Upper lobe of right lung (tissue), 1 donor: ENCODE measurements at regions not wholly inside any gene's neighbourhood (a gene's known extent, or its start where the extent isn't known, plus 50 kb on each side); places are given as distances from the start of the nearest gene placed in this dataset.
"Not testable (repeated sequence)": the region's sequence is repeated elsewhere in the genome, so short reads cannot be mapped to it uniquely, and the experiment has no call there.

ENCODE experiments used
- ATAC-seq: fragments of 200-7000 bp; cut with Tn5 transposase; one replicate; pipeline ENCODE4 v1.9.1; 2020; ENCODE audit warnings: mild to moderate bottlenecking, moderate library complexity
- DNase-seq: peaks from one replicate; pipeline ENCODE4 v3.0.0-alpha.2; 2020
- H3K27ac ChIP-seq: fragments of 200-600 bp; one replicate; pipeline ENCODE4 v1.8.0; 2022
- H3K27me3 ChIP-seq: fragments of 200-600 bp; one replicate; pipeline ENCODE4 v1.8.0; 2022; ENCODE audit warnings: mild to moderate bottlenecking
- H3K36me3 ChIP-seq: fragments of 200-600 bp; one replicate; pipeline ENCODE4 v1.8.0; 2022
- H3K4me1 ChIP-seq: fragments of 200-600 bp; one replicate; pipeline ENCODE4 v1.8.0; 2022
- H3K4me3 ChIP-seq: fragments of 200-600 bp; one replicate; pipeline ENCODE4 v1.8.0; 2022; ENCODE audit warnings: mild to moderate bottlenecking
- H3K9me3 ChIP-seq: fragments of 200-600 bp; one replicate; pipeline ENCODE4 v1.8.0; 2022
- intact Hi-C: fragments of 100-400 bp; cut with DNase I; formaldehyde crosslinking; loops from one replicate; pipeline ENCODE4 v1.11.0; 2022
- TF ChIP-seq, protein P1 (sequence below): fragments of 200-600 bp; IDR thresholded peaks from one replicate; pipeline ENCODE4 v1.8.0; 2022; ENCODE audit warnings: antibody characterized with exemption
- donor health status: DM: no; HTN: yes; CAD: no; lungs with severe emphysema.

DNA sequence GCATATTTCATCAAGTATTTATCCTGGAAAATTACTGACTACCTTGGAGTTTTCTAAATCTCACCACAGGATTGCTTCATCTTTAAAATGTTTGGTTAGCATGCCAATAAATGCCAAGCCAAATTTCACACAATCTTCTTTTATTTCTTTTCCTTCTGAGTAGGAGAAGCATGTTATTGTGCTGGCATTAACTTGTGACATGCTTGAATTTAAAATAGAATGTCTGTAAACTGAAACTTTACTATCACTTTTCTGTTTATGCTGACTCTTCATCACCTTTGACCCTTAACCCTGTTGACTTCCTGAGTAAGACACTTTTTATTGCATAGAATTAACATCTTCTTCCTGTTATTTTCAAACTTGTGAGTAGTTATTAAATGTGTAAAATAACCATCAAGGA lies 56.2 kb upstream of the LRRTM4 start:
- intact Hi-C loops: no loop called here
- no peaks in the 10 kb centered on the region for H3K4me1 ChIP-seq
- no peaks in the 10 kb centered on the region for H3K36me3 ChIP-seq
- H3K27me3 ChIP-seq: no peaks in the 10 kb centered on the region
- H3K9me3 ChIP-seq: no peaks in the 10 kb centered on the region
- no peak overlapping the region for H3K4me3 ChIP-seq
- ATAC-seq: no peak
- TF ChIP-seq, protein P1, sequence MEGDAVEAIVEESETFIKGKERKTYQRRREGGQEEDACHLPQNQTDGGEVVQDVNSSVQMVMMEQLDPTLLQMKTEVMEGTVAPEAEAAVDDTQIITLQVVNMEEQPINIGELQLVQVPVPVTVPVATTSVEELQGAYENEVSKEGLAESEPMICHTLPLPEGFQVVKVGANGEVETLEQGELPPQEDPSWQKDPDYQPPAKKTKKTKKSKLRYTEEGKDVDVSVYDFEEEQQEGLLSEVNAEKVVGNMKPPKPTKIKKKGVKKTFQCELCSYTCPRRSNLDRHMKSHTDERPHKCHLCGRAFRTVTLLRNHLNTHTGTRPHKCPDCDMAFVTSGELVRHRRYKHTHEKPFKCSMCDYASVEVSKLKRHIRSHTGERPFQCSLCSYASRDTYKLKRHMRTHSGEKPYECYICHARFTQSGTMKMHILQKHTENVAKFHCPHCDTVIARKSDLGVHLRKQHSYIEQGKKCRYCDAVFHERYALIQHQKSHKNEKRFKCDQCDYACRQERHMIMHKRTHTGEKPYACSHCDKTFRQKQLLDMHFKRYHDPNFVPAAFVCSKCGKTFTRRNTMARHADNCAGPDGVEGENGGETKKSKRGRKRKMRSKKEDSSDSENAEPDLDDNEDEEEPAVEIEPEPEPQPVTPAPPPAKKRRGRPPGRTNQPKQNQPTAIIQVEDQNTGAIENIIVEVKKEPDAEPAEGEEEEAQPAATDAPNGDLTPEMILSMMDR: no peak
- H3K27ac ChIP-seq: no peak overlapping the region
- DNase-seq: no peak

DNA sequence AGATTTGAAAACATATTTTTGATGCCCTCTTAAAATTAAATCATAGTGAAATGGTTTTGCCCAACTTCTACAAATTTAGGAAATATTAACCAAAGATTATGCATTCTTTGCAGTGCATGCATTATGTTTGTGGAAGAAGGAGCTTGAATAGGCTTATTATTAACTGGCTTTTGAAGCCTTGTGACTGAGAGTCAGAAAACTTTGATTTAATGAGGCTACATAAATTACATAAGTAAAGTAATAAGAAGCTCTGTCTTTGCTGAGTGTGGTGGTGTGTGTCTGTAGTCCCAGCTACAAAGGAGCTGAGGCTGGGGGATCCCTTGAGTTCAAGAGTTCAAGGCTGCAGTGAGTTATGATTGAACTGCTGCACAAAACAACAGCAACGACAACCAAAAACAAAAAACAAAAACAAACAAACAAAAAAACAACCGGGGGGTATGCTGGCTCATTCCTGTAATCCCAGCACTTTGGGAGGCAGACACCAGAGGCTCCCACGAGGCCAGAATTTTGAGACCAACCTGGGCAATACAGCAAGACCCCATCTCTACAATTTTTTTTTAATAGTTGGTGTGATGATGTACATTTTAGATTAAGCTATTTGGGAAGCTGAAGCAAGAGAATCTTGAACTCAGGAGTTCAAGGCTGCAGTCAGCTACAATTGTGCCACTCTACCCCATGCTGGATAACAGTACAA lies 57.0 kb upstream of the LRRTM4 start:
- no peaks in the 10 kb centered on the region for H3K27me3 ChIP-seq
- no peaks in the 10 kb centered on the region for H3K36me3 ChIP-seq
- H3K4me3 ChIP-seq: no peak overlapping the region
- no peak overlapping the region for H3K27ac ChIP-seq
- ATAC-seq (no peak), DNase-seq (no peak)
- TF ChIP-seq, protein P1: no peak
- intact Hi-C loops: no loop called here
- no peaks in the 10 kb centered on the region for H3K4me1 ChIP-seq
- no peaks in the 10 kb centered on the region for H3K9me3 ChIP-seq

DNA sequence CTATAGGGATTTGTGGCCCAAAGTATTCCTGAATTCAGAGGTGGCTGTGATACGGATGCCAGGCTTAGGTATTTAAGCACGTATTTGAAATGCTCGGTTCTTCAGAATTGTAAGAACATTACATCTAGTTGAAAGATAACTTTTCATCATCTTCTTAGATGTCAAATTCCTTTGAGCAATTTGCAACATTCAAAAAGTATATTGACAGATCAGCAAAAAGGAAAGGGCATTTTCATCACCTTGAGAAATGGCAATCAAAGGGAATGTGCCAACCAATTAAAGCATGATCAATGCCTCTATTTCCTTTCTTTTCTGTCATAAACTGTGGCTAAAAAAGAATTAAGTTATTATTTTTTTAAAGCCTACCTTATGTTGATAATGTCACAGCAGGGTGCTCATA lies 66.3 kb upstream of the LRRTM4 start:
- Histone ChIP-seq H3K27me3 (no peaks in the 10 kb centered on the region), H3K36me3 (no peaks in the 10 kb centered on the region), H3K4me1 (no peaks in the 10 kb centered on the region), H3K27ac (no peak overlapping the region), H3K9me3 (no peaks in the 10 kb centered on the region), H3K4me3 (no peak overlapping the region)
- no peak for ATAC-seq
- DNase-seq: no peak
- intact Hi-C loops: no loop called here
- TF ChIP-seq, protein P1: no peak

DNA sequence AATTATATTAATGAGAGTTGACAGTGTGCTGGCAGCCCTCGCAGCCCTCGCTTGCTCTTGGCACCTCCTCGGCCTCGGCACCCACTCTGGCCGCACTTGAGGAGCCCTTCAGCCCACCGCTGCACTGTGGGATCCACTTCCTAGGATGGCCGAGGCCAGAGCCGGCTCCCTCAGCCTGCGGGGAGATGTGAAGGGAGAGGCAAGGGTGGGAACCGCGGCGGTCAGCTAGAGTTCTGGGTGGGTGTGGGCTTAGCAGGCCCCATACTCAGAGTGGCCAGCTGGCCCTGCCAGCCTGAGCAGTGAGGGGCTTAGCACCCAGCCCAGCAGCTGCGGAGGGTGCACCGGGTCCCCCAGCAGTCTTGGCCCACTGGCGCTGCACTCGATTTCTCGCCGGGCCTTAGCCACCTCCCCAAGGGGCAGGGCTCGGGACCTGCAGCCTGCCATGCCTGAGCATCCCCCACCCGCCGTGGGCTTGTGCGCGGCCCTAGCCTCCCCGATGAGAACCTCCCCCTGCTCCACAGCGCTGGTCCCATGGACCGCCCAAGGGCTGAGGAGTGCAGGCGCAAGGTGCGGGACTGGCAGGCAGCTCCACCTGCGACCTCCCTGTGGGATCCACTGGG lies 68.2 kb upstream of the LRRTM4 start:
- Histone ChIP-seq H3K27me3 (no peaks in the 10 kb centered on the region), H3K36me3 (no peaks in the 10 kb centered on the region), H3K4me3 (no peak overlapping the region), H3K9me3 (no peaks in the 10 kb centered on the region), H3K27ac (no peak overlapping the region), H3K4me1 (no peaks in the 10 kb centered on the region)
- ATAC-seq (peak; percentile 20), DNase-seq (peak; percentile 64)
- intact Hi-C loops: no loop called here
- TF ChIP-seq, protein P1: no peak

DNA sequence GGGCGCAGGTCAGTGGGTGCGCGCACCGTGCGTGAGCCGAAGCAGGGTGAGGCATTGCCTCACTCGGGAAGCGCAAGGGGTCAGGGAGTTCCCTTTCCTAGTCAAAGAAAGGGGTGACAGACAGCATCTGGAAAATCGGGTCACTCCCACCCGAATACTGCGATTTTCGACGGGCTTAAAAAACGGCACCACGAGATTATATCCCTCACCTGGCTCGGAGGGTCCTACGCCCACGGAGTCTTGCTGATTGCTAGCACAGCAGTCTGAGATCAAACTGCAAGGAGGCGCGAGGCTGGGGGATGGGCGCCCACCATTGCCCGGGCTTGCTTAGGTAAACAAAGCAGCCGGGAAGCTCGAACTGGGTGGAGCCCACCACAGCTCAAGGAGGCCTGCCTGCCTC lies 70.8 kb upstream of the LRRTM4 start:
- H3K4me1 ChIP-seq, DNase-seq, H3K4me3 ChIP-seq, H3K36me3 ChIP-seq, H3K27me3 ChIP-seq, H3K27ac ChIP-seq, ATAC-seq, H3K9me3 ChIP-seq, intact Hi-C loops: not testable (repeated sequence)

DNA sequence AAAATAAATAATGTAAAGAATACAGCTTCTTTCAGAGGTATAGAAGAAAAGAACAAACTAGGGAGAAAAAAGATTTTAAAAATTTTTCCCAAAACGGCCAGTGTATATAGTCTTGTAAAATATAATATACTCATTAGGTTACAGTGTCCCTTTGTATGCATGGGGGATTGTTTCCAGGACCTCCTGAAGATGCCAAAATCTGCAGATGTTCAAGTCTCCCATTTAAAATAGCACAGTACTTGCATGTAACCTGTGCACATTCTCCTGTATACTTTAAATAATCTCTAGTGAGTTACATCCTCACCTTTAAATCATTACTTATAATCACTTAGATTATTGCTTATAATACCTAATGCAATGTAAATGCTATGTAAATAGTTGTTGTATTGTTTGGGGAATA lies 80.6 kb upstream of the LRRTM4 start:
- Histone ChIP-seq H3K4me3 (no peak overlapping the region), H3K9me3 (no peaks in the 10 kb centered on the region), H3K27ac (no peak overlapping the region), H3K27me3 (no peaks in the 10 kb centered on the region), H3K36me3 (no peaks in the 10 kb centered on the region), H3K4me1 (no peaks in the 10 kb centered on the region)
- ATAC-seq: no peak
- DNase-seq: no peak
- intact Hi-C loops: no loop called here
- TF ChIP-seq, protein P1: no peak
